ENCODE measurements at regions not wholly inside any gene's neighbourhood (a gene's known extent, or its start where the extent isn't known, plus 50 kb on each side); places are given as distances from the start of the nearest gene placed in this dataset.

DNA sequence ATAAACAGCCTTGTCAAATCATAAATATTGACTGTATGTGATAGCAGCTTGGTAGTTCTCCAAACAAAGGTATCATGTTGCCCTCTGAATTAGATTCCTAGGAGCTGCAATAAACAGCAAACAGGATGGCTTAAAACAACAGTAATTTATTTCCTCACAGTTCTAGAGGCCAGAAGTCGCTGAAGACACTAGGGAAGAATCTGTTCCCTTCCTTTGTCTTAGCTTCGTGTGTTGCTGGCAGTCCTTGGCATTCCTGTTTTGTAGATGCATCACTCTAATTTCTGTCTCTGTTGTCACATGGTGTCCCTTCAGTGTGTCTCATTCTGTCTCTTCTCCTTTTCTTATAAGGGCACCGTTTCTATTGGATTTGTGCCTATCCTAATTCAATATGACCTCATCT lies 679.3 kb downstream of the OTOL1 start:
- no peak for DNase-seq (ENCODE audit: low read depth)
- no peaks in the 10 kb centered on the region for H3K36me3 ChIP-seq (ENCODE audit: control insufficient read depth, insufficient read depth, low read length)
- H3K4me3 ChIP-seq (ENCODE audit: low read depth, low read length), result no peak overlapping the region
- CTCF ChIA-PET, result no interaction called here
- TF ChIP-seq, protein P1, sequence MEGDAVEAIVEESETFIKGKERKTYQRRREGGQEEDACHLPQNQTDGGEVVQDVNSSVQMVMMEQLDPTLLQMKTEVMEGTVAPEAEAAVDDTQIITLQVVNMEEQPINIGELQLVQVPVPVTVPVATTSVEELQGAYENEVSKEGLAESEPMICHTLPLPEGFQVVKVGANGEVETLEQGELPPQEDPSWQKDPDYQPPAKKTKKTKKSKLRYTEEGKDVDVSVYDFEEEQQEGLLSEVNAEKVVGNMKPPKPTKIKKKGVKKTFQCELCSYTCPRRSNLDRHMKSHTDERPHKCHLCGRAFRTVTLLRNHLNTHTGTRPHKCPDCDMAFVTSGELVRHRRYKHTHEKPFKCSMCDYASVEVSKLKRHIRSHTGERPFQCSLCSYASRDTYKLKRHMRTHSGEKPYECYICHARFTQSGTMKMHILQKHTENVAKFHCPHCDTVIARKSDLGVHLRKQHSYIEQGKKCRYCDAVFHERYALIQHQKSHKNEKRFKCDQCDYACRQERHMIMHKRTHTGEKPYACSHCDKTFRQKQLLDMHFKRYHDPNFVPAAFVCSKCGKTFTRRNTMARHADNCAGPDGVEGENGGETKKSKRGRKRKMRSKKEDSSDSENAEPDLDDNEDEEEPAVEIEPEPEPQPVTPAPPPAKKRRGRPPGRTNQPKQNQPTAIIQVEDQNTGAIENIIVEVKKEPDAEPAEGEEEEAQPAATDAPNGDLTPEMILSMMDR (IDR thresholded peaks at IDR 0.05; ENCODE audit: insufficient read depth, low read depth, low read length), result no peak
- H3K27me3 ChIP-seq (ENCODE audit: control insufficient read depth, insufficient read depth, low read length), result no peaks in the 10 kb centered on the region
- POLR2A ChIA-PET, result no interaction called here

DNA sequence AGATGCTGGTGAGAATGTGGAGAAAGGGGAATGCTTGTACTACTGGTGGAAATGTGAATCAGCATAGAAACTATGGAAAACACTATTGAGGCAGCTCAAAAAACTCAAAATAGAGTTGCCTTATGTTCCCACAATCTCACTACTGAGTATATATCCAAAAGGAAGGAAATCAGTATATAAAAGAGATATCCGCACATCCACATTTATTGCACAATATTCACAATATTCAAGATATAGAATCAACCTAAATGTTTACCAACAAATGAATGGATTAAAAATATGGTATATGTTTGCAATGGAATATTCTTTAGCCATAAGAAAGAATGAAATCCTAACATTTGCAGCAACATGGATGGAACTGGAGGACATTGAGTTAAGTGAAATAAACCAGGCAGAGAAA lies 686.8 kb downstream of the OTOL1 start:
- DNase-seq (ENCODE audit: low read depth), result no peak
- Histone ChIP-seq H3K36me3 (ENCODE audit: control insufficient read depth, insufficient read depth, low read length) (no peaks in the 10 kb centered on the region), H3K27me3 (ENCODE audit: control insufficient read depth, insufficient read depth, low read length) (no peaks in the 10 kb centered on the region), H3K4me3 (ENCODE audit: low read depth, low read length) (no peak overlapping the region)
- POLR2A ChIA-PET, result no interaction called here
- TF ChIP-seq, protein P1 (IDR thresholded peaks at IDR 0.05; ENCODE audit: insufficient read depth, low read depth, low read length), result no peak
- CTCF ChIA-PET, result no interaction called here

DNA sequence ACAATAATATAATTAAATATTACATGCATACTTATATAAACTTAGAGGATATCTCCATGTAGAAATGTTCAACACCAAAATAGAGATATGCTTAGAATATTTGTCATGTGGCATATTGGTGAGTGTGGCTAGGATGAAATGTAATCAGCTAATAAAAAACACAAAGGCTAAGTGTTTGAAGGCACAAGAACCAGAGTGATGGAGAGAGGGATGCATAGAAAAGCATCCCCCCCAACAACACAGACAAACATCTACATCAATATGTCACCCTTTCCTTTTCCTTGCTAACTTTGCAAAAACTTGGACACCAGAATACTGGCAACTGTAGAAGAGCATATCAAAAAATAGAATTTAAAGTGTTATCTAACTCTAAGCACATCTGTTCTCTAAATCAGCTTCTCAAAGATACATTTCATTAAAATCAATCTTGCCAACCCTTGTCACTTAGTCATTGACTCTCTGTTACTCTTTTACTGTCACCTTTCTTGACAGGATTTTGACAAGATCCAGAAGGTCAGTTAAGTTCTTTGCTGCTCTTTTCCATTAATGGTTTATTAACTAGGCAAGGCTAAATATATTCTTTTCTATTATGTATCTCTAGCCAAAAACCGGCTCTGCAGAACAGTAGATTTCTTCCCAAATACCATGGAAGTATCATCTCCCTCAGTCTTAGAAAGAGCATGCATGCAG lies 695.9 kb downstream of the OTOL1 start:
- H3K36me3 ChIP-seq (ENCODE audit: control insufficient read depth, insufficient read depth, low read length), result no peaks in the 10 kb centered on the region
- no peak overlapping the region for H3K4me3 ChIP-seq (ENCODE audit: low read depth, low read length)
- no peak for DNase-seq (ENCODE audit: low read depth)
- no peaks in the 10 kb centered on the region for H3K27me3 ChIP-seq (ENCODE audit: control insufficient read depth, insufficient read depth, low read length)
- CTCF ChIA-PET, result no interaction called here
- TF ChIP-seq, protein P1 (IDR thresholded peaks at IDR 0.05; ENCODE audit: insufficient read depth, low read depth, low read length), result no peak
- POLR2A ChIA-PET, result no interaction called here

DNA sequence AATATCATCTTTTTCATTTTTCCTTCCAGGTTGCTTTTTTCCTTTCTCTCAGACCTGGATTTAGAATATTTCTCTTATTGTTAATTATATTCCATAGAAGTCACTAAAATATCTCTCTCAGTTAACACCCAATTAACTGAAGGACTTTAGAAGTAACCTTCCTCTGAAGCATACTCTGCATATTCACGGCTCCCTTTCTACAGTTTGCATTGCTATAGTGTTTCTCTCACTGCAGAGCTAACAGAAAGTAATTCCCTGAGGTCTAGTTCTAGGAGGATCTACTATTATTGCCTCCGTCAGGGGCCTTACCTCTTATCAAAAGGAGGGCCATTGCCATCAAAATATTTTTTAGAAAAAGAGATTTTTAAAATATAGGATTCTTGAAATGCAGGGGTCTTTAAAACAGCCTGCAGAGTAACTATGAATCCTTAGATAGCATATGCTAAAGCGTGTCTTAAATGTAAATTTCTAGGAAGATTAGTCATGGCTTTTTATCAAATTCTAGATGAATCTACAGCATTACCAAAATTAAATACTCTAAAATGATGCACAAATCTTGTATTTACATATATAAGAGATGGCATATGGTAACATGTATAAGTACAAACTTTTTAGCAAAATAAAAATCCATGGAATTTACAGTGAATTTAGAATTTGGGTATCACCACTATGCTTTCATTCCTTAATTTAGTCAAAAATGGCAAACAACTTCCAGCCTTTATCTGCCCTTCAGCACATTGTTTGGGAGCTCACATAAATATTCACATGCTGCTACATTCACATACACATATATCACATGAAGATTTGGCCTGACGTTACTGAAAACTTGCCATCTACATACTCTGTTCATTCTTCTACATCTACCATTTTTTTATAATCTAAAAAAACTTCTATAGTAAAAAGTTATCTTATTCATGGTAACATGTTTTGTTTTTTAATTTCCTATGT lies 696.8 kb downstream of the OTOL1 start:
- TF ChIP-seq, protein P1 (IDR thresholded peaks at IDR 0.05; ENCODE audit: insufficient read depth, low read depth, low read length), result no peak
- Histone ChIP-seq H3K36me3 (ENCODE audit: control insufficient read depth, insufficient read depth, low read length) (no peaks in the 10 kb centered on the region), H3K4me3 (ENCODE audit: low read depth, low read length) (no peak overlapping the region), H3K27me3 (ENCODE audit: control insufficient read depth, insufficient read depth, low read length) (no peaks in the 10 kb centered on the region)
- ChIA-PET POLR2A (no interaction called here), CTCF (no interaction called here)
- DNase-seq (ENCODE audit: low read depth), result no peak

DNA sequence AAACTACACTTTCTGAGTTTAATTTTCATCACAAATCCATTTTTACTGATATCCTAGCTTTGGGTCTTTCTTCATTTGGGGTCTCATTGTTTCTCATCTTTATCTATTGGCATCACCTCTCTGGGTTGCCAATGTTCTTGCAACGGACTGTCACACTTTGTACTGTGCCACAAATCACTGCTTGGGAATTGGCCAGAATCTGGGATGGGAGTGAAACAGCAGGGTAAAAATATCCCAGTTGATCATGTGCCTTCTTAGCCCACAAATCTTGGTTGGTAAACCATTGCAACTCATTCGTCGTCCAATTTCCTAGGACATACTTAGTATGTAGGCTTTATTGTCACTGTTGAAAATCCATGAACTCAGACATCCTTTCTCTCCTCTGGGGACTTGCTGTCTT lies 698.5 kb downstream of the OTOL1 start:
- DNase-seq (ENCODE audit: low read depth), result no peak
- ChIA-PET POLR2A (no interaction called here), CTCF (interaction anchor here (1.0 kb wide), 1 partner anchor 18 kb away, joined by 3 read pairs; no protein-coding TSS in a partner anchor)
- Histone ChIP-seq H3K36me3 (ENCODE audit: control insufficient read depth, insufficient read depth, low read length) (no peaks in the 10 kb centered on the region), H3K27me3 (ENCODE audit: control insufficient read depth, insufficient read depth, low read length) (no peaks in the 10 kb centered on the region), H3K4me3 (ENCODE audit: low read depth, low read length) (no peak overlapping the region)
- TF ChIP-seq, protein P1 (IDR thresholded peaks at IDR 0.05; ENCODE audit: insufficient read depth, low read depth, low read length), result no peak
